GM21515 (cell line): ENCODE measurements at regions not wholly inside any gene's neighbourhood (a gene's known extent, or its start where the extent isn't known, plus 50 kb on each side); places are given as distances from the start of the nearest gene placed in this dataset.
"Not testable (repeated sequence)": the region's sequence is repeated elsewhere in the genome, so short reads cannot be mapped to it uniquely, and the experiment has no call there.

Source experiments
- ATAC-seq: cut with Tn5 transposase; IDR thresholded peaks from one replicate; pipeline ENCODE4 v1.9.1; 2021; ENCODE audit not compliant: unreplicated experiment

- no peak for ATAC-seq
Measured at GRCh38 chr4:71206763-71207162, 132.1 kb upstream of the SLC4A4 start.

GRCh38 chr4:71209161-71209560, 129.7 kb upstream of the SLC4A4 start:
- ATAC-seq: no peak

GRCh38 chr4:71210823-71211222, 128.0 kb upstream of the SLC4A4 start:
- ATAC-seq: no peak

- ATAC-seq: no peak
Measured at GRCh38 chr4:71211748-71212147, 127.1 kb upstream of the SLC4A4 start.

GRCh38 chr4:71212216-71212615, 126.6 kb upstream of the SLC4A4 start:
- ATAC-seq: no peak

GRCh38 chr4:71214578-71214977, 124.2 kb upstream of the SLC4A4 start:
- no peak for ATAC-seq

- no peak for ATAC-seq
Measured at GRCh38 chr4:71216316-71216959, 122.4 kb upstream of the SLC4A4 start.

- ATAC-seq: no peak
Measured at GRCh38 chr4:71217688-71218087, 121.1 kb upstream of the SLC4A4 start.

GRCh38 chr4:71220848-71221247, 118.0 kb upstream of the SLC4A4 start:
- not testable (repeated sequence) for ATAC-seq

GRCh38 chr4:71221510-71222466, 117.0 kb upstream of the SLC4A4 start:
- no peak for ATAC-seq

GRCh38 chr4:71222661-71223060, 116.2 kb upstream of the SLC4A4 start:
- ATAC-seq: no peak

GRCh38 chr4:71229477-71230270, 109.1 kb upstream of the SLC4A4 start:
- ATAC-seq: no peak

- ATAC-seq: no peak
Measured at GRCh38 chr4:71230271-71231128, 108.3 kb upstream of the SLC4A4 start.

GRCh38 chr4:71231129-71232055, 107.4 kb upstream of the SLC4A4 start:
- ATAC-seq: no peak

- no peak for ATAC-seq
Measured at GRCh38 chr4:71232056-71232430, 106.8 kb upstream of the SLC4A4 start.

GRCh38 chr4:71232846-71233245, 106.0 kb upstream of the SLC4A4 start:
- ATAC-seq: no peak

GRCh38 chr4:71235311-71236201, 103.3 kb upstream of the SLC4A4 start:
- ATAC-seq: no peak

- ATAC-seq: no peak
Measured at GRCh38 chr4:71236226-71236625, 102.6 kb upstream of the SLC4A4 start.
